Fibroblast of gingiva (primary cell): ENCODE measurements at regions not wholly inside any gene's neighbourhood (a gene's known extent, or its start where the extent isn't known, plus 50 kb on each side); places are given as distances from the start of the nearest gene placed in this dataset.
"Not testable (repeated sequence)": the region's sequence is repeated elsewhere in the genome, so short reads cannot be mapped to it uniquely, and the experiment has no call there.

Experiments
- DNase-seq: peaks from one replicate; pipeline ENCODE4 v3.0.0-alpha.2; 2011; ENCODE audit warnings: low read depth

- DNase-seq, result no peak
Observed at GRCh38 chr1:60535713-60536112, 462.1 kb upstream of the C1orf87 start.

- peak; percentile 27 for DNase-seq
Observed at GRCh38 chr1:60527567-60527966, 454.0 kb upstream of the C1orf87 start.

- no peak for DNase-seq
Observed at GRCh38 chr1:60516996-60517395, 443.4 kb upstream of the C1orf87 start.

- DNase-seq, result no peak
Observed at GRCh38 chr1:60510162-60510561, 436.6 kb upstream of the C1orf87 start.

- peak; percentile 30 for DNase-seq
Observed at GRCh38 chr1:60504206-60504840, 430.8 kb upstream of the C1orf87 start.

- DNase-seq, result no peak
Observed at GRCh38 chr1:60503266-60503925, 429.8 kb upstream of the C1orf87 start.

- DNase-seq, result no peak
Observed at GRCh38 chr1:60502506-60502905, 428.9 kb upstream of the C1orf87 start.

GRCh38 chr1:60489916-60490480 is 416.4 kb upstream of the C1orf87 start:
- not testable (repeated sequence) for DNase-seq

- peak; percentile 6 for DNase-seq
Observed at GRCh38 chr1:60488847-60489246, 415.3 kb upstream of the C1orf87 start.

- DNase-seq, result no peak
Observed at GRCh38 chr1:60487565-60488345, 414.2 kb upstream of the C1orf87 start.

- DNase-seq, result no peak
Observed at GRCh38 chr1:60483509-60483908, 409.9 kb upstream of the C1orf87 start.

- no peak for DNase-seq
Observed at GRCh38 chr1:60470246-60470645, 396.7 kb upstream of the C1orf87 start.

GRCh38 chr1:60463786-60464185 is 390.2 kb upstream of the C1orf87 start:
- no peak for DNase-seq

GRCh38 chr1:60463146-60463545 is 389.6 kb upstream of the C1orf87 start:
- no peak for DNase-seq

- no peak for DNase-seq
Observed at GRCh38 chr1:60461925-60462595, 388.5 kb upstream of the C1orf87 start.

- DNase-seq, result peak; percentile 55
Observed at GRCh38 chr1:60458111-60458510, 384.5 kb upstream of the C1orf87 start.

GRCh38 chr1:60449876-60450275 is 376.3 kb upstream of the C1orf87 start:
- no peak for DNase-seq

- no peak for DNase-seq
Observed at GRCh38 chr1:60448850-60449249, 375.3 kb upstream of the C1orf87 start.

GRCh38 chr1:60444680-60445079 is 371.1 kb upstream of the C1orf87 start:
- no peak for DNase-seq

- DNase-seq, result no peak
Observed at GRCh38 chr1:60436186-60436585, 362.6 kb upstream of the C1orf87 start.

GRCh38 chr1:60431593-60431992 is 358.0 kb upstream of the C1orf87 start:
- peak; percentile 33 for DNase-seq

GRCh38 chr1:60430375-60430774 is 356.8 kb upstream of the C1orf87 start:
- DNase-seq, result no peak
